ENCODE measurements at regions not wholly inside any gene's neighbourhood (a gene's known extent, or its start where the extent isn't known, plus 50 kb on each side); places are given as distances from the start of the nearest gene placed in this dataset.

DNA sequence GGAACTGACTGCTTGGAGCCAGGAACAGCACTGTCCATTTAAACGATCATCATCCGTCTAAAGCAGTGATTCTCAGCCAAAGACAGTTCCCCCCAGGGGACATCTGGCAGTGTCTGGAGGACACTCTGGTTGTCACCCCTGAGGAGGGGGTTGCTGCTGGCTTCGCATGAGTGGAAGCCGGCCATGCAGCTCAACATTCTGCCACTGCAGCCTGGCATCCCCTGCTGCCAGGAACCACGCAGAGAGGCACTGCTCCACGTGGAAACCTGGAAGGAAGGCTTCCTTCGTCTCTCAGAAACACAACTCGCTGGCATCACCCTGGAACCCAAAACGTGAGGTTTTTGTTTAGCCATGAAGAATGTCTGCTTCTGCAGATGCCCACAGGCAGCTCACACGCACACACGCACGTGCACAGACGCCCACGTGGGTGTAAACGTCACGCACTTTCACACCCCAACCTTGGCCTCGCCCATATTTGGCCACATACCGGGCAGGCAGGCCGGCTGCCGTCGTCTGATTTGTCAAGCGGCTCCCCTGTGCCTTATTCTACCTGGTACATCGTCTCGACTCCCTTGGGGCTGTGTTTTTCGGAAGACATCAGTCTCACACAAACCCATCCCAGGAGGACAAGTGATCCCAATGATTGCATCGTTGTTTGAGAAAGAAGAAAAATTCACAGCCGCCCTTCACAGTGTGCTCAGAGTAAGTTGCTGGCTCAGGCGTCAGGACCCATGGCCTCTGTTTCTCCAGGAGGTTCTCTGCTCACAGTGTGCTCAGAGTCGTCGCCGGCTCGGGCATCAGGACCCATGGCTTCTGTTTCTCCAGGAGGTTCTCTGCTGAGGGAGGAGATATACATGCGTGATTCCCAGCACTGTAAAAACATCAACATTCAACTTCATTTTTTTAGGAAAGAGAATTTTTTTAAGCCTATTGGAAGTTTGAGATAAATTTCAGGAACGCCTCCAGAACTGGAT lies 127.2 kb upstream of the PPP2R2D start:
- DNase-seq (ENCODE audit: low read depth in 2 of 2), result no peak

DNA sequence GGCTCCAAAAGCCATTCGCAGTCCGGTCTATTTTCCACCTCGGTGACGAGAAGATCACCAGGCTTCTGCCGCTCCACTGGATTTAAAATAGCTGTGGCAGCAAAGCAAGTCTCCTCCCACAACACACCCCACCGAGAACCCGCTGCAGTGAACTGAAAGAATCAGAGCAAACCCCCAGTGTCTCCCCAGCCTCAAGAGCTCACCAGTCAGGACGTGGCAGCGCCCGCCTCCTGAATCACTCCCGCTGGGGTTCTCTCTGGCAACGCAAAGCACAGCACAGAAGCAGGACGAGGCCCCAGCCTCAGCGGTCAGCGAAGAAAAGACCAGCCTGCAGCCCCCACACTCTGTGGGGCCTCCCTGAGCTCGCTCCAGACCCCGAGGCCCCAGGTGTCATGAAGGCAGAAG lies 126.1 kb upstream of the PPP2R2D start:
- DNase-seq (ENCODE audit: low read depth in 2 of 2), result no peak

DNA sequence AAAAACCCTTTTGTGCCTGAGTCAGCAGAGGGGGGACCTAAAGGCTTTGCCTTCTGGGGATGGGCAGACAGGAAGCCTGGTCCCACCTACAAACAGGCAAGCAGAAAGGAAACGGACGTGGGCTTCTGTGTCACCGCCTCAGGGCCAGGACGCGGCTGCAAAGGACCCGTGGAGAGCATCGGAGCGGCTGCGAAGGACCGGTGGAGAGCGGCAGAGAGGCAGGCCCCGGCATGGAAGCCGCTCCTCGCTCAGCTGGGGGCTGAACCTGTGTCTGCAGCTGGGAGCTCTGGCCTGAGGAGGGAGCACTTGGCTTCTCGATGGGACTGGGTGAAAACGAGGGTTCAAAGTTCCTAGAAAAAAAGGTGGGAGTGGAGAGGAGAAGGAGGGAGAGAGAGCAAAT lies 125.4 kb upstream of the PPP2R2D start:
- DNase-seq (ENCODE audit: low read depth in 2 of 2), result no peak

DNA sequence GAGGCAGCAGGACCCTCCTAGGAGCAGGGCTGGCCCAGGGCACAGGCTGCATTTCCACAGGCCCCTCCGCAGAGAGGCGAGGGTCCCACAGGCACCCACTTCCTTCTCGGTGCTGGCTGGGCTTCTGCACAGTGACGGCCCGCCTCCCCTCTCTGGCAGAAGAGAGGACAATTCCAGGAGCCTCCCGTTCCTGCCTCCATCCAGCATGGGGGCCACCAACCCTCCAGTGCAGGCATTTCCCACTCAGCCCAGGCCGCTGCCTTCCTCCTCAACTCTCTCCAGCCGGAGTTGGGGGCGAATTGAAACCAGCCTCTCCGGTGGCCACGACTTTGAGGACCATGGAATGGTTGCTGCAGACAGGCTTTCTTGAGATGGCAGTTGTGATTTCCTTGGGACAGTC lies 125.0 kb upstream of the PPP2R2D start:
- no peak for DNase-seq (ENCODE audit: low read depth in 2 of 2)

DNA sequence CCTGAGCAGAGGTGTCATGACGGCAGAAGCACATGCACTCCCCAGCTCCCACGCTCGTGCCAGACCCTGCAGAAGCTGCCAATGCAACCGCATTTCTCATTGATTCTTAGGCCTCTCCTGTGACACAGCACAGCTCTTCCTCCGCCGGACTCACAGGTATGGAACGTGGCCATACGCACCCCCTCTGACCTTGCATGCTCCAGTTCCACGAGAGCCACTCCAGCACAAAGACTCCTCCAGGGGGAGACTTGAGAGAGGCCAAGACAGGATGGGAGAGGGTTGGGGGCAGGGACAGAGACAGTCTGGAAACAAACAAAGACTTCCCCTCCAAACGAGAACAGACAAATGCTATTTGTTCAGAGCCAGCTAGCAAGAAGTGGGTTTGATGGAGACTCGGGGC lies 124.3 kb upstream of the PPP2R2D start:
- DNase-seq (ENCODE audit: low read depth in 2 of 2), result no peak

DNA sequence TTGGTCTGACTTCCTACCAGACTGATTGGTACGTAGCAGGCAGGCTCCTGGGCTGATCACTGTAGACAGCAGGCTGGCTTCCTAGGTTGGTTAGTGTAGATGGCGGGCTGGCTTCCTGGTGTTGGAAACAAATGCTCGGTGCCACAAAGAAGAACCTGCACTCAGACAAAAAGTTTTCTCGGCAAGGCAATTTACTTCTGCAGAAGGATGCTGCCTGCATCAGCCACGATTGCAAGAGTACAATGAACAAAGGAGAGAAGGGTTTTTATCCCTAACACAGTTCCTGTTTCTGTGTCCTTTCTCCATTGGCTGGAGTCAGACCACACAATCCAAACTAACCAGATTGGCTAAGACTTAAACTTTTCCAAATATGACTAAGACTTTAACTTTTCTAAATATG lies 123.6 kb upstream of the PPP2R2D start:
- no peak for DNase-seq (ENCODE audit: low read depth in 2 of 2)

DNA sequence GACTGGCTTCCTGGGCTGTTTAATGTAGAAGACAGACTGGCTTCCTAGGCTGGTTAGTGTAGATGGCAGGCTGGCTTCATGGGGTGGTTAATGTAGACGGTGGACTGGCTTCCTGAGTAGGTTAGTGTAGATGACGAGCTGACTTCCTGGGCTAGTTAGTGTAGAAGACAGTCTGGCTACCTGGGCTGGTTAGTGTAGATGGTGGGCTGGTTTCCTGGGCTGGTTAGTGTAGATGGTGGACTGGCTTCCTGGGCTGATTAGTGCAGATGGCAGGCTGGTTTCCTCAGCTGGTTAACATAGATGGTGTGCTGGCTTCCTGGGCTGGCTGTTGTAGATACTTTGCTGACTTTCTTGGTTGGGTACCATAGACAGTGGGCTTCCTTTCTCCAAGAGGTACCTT lies 122.9 kb upstream of the PPP2R2D start:
- DNase-seq (ENCODE audit: low read depth in 2 of 2), result no peak

DNA sequence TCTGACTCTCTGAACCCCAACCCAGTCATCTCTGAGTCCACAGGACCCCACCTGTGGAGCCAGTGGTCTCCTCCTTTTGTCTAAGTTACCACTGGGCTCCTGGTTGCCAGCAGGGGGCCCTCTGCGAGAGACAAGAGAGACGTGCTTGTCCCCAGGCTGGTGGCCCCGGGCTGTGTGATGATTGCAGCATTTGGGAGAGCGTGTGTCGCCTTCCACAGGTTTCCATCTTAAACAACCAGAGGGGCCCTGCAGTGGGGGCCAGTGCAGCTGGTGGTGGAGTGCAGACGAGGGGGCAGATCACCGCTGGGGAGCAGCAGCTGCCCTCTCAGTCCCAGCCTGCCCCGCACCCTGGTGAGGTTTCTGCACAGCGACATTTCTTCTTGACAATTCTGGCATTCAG lies 122.4 kb upstream of the PPP2R2D start:
- no peak for DNase-seq (ENCODE audit: low read depth in 2 of 2)

DNA sequence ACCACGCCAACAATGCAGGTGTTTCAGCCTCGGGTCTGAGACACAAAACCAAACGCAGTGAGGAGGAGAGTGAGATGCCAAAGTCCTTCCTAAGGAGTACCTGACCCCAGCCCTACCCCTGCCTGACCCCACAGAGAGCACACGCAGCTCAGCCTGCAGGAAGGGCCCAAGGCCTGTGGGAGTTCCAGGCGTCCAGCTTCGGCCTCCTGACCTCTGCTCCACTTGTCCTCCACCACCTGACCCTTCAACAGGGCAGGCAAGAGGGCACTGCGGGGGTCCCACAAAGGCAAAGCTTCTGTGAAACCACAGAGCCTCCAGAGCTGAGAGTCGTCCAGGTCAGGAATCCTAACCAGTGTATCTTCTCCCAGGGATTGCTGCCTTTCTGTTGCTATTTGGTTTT lies 122.0 kb upstream of the PPP2R2D start:
- no peak for DNase-seq (ENCODE audit: low read depth in 2 of 2)

DNA sequence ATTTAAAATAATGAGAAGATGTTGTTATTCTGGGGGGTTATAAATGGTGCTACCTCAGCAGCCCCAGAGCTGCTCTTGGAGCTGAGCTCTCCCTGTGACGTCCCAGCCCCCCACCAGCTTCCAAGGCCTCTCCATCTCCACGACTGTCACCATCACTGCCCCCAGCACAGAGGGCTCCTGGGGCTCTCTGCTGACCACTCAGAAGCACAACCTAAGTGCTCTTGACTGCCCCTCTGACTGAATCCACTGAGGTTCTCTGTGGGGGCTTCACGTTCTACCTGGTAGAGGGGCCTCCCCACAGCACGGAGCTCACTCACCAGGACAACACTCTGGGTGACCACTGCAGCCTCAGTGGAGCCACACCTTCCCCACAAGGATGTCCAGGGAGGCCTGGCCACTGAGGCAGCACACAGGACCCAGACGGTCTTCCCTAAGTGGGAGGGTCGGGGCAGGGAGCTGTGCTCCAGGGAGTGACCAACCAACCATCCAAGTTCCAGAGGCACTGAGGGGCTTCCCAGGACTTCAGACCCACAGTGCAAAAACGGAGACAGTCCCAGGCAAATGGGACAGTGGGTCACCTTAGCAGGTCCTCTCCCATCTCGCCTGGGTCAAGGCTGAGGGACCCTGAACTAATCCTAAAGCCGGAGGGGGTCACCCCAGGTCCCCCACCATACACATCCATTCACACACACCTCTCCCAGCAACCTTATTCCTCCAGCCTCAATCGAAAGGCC lies 121.0 kb upstream of the PPP2R2D start:
- no peak for DNase-seq (ENCODE audit: low read depth in 2 of 2)

DNA sequence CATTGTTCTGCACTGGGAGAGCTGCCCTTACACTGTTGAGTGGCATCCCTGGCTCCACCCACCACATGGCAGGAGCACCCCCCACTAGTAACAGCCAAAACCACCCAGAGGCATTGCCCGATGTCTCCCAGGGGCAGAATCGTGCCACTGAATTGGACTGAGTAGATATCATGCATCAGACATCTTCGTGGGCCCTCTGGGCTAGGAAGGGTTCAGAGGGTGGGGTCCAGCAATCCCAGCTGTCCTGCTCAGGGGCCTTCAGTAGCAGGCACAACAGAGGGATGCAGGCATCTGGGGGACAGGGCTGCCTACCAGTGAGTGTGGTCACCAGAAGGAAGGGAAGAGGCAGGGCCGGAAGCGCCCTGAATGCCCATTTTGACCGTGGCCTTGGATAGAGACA lies 119.7 kb upstream of the PPP2R2D start:
- no peak for DNase-seq (ENCODE audit: low read depth in 2 of 2)

DNA sequence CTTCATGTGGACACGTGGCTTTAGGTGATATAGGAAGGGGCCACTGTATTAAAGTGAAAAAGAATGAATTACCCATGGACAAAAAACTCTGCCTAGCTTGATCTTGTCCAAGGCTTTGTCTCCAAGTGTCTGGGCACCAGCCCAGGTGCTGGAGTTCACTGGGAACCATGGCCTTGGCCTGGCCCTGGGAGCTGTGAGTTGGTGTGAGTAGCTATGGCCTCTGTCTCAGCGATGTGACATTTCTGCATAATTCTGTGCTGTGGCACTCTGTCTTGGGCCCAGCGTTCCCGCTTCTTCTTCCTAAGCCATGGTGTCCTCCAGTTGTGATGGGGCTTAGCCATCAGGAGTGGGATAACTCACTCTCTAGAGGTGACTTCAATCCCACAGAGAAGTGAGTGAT lies 119.0 kb upstream of the PPP2R2D start:
- DNase-seq (ENCODE audit: low read depth in 2 of 2), result no peak

DNA sequence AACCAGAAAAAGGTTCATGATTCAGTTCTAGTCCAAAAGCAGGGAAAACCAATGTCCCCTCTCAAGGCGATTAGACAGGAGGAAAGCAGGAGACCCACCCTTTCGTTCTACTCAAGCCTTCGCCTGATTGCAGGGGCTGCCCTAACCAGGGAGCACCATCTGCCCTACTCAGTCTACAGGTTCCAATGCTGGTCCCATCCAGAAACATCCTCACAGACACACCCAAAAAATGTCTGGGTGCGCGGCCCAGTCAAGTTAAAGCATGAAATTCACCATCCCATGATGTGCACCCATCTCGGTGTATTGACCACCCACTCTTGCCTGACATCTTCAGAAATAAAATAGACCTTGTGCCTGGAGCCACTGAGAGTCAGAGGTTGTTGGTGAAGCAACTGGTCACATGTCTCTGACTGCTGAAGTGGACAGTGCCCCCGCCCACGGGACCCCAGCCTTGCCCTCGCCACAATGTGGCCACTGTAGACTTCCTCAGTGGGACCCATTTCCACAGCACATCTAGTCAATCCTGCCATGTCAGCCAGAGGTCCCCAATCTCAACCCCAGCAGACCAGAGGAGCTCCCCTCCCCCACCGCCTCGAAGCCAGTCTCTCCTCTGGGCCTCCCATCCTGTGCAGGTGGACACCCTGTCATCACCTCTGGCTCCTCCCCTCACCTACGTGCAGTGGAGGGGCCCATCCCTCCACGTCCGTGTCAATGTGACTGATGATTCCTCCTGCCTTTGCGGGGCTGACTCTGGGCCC lies 116.3 kb upstream of the PPP2R2D start:
- DNase-seq (ENCODE audit: low read depth in 2 of 2), result no peak

DNA sequence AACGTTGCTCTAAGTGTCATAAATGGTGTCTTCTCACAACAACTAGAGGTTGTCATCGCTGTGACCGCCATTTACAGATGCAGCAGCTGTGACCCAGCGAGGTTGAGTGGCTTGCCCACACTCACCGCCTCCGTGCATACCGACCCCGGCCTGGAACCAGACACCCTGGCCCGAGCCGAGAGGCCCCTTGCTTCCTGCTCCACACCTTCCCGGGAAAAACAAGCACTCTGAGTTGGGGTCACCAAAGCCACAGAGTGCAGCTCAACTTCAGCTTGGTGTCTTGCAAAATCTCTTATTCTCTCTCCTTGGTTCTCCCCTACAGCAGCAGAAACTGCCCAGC lies 115.7 kb upstream of the PPP2R2D start:
- no peak for DNase-seq (ENCODE audit: low read depth in 2 of 2)

DNA sequence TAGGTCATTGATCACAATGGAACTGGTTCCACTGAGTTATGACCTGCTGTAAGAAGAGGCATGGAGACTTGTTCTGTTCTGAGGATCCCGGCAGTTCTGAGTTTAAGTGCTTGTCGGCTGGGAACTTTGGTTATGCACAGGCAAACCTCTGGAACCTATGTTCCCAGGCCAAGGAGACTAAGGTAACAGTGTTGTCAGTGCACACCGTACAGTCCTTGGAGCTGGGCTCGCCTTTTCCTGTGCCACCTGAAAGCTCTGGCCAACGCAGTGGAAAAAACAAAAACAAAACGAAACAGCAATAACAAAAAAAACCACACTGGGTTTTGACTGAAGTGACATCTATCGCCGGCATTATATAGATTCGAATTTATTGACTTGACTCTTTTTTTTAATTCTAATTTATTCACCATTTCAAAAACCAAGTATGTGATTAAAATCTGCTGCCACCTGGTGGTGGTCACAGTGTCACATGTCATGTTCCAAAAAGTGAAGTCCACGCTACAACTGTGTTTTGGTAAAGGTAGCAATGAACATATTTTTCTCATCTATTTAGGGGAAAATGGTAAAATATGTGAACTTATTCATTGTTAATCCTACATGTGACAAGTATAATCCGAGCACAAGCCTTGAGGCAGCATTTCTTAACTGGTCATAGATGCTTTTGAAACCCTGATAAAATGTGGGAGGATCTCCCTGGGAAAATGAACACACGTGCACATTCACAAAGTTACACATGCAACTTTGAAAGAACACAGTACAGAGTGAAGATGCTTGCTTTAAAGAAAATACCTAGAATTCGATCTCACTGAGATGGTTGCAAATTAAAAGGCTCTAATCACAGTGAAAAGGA lies 113.8 kb upstream of the PPP2R2D start:
- no peak for DNase-seq (ENCODE audit: low read depth in 2 of 2)

DNA sequence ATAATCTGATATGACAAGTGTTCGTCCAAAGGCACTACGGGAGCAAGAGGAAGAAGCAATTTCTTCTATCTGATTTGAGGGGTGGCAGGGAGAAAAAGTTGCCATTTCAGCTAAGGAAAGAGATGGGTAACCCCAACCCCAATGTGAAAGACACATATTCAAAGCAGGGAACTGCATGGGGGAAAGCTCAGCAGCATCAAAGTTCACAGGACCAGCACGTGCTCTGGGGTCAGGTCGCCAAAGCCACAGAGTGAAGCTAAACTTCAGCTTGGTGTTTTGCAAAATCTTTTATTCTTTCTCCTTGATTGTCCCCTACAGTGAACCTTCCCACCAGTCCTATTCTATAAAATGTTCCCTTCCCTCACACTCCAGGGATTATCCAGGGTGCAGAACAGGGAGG lies 112.8 kb upstream of the PPP2R2D start:
- no peak for DNase-seq (ENCODE audit: low read depth in 2 of 2)

DNA sequence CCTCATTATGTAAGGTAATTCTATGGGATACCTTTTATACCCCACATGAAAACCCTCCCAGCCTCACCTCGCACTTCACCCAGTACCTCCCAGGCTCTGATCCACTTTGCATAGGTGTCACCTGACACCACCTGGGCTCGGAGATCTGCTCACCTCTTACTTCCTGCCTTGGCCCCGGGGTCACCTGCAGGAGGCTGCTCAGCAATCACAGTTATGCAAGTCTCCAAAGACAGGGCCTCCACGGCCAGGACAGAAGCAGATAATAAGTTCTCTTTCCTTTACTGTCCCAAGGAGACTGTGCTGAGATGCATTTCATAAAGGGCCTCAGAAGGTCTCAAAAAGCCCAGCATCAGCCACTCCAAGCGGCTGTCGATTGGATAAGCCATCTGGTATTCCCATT lies 112.4 kb upstream of the PPP2R2D start:
- no peak for DNase-seq (ENCODE audit: low read depth in 2 of 2)

DNA sequence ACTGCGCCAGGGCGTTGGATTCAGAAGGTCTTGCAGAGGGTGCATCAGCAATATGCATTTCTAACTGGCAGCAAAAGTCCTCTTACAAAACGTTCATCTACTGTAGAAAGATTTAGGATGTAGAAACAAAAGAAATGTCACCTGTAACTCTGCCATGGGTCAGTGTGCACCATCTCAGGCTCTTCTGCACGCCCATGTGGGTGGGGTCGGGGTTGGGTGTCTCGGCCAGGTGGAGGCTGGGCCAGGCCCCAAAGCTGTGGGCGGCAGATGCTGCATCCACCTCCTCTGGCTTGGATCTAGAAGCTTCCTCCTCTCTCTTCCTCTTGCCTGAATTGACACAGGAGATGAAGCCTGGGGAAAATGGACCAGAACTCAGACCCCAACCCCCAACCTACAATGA lies 111.3 kb upstream of the PPP2R2D start:
- DNase-seq (ENCODE audit: low read depth in 2 of 2), result no peak

DNA sequence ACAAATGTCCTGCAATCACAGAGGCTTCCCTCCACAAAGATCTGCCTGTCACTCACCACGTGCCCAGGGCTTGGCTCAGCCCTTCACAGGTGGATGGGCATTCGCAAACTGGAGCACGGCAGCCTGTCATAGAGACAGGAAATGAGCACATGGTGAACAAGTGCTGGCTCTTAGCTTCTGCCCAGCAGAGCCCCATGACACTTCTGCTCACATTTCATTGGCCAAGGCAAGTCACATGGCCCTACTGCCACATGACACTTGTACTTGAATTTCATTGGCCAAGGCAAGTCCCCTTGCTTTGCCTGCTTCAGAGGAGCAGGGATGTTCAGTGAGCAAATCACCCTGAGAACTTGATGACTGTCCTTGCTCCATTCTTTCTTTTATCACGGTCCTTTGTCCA lies 110.8 kb upstream of the PPP2R2D start:
- no peak for DNase-seq (ENCODE audit: low read depth in 2 of 2)

DNA sequence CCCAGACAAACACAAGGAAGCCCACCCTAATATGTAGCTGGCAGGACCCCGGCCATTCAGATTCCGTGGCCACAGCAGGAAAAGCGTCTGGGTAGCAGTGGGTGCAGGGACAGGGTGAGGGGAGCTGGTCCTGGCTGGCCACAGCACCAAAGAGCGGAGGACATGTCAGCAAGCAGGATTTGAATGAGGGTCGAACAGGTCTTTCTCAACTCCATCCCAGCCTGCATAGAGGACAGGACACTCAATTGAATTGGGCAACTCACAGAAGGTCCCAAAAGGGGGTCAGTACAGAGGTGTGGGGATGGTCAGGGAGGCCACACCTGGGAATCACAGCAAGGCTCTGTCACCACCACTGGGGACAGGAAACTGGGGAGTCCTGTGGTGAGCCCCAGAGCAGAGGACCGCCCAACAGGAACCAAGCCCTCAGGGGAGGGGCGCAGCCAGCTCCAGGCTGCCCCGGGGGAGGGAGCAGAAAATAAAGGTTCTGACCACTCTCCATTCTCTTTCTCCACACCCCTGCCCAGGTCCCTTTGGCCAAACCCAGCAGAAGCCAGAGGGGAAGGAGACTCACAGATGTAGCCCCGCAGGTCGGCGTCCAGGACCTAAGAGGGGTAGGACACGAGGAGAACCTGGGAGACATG lies 108.7 kb upstream of the PPP2R2D start:
- no peak for DNase-seq (ENCODE audit: low read depth in 2 of 2)

DNA sequence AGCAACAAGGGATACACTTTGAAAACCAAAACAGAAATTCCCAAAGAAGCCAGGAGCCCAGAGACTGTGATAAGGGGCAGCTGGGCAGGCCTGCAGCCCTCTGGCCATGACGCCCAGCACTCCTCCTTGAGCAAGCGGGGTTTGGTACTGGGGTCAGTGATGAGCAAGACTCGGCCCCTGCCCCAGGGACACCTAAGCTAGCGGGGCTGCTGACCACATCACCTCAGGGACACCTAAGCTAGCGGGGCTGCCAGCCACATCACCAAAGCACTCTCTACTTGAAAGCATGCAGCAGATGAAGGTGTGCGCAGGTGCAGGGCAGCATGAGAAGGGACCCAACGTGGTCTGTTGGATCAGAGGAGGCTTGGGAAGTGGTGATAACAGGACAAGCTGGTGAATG lies 108.0 kb upstream of the PPP2R2D start:
- no peak for DNase-seq (ENCODE audit: low read depth in 2 of 2)

Data from stimulated activated CD8-positive, alpha-beta memory T cell treated with anti-CD3 and anti-CD28 coated beads, Interleukin-7, amount 100 ng/mL, for 4 hours (primary cell).